Body of pancreas (tissue), 4 donors: ENCODE measurements at regions not wholly inside any gene's neighbourhood (a gene's known extent, or its start where the extent isn't known, plus 50 kb on each side); places are given as distances from the start of the nearest gene placed in this dataset.

Source experiments
- CTCF ChIP-seq, 7 experiments: fragments of 450-650 bp in 4 of 7; fragments of 200-600 bp in 3 of 7; sonication (generic) in 3 of 7; IDR thresholded peaks; one replicate each; pipeline ENCODE4 v1.5.1; 2016 to 2019; ENCODE audit warnings: antibody characterized with exemption in 7 of 7
- POLR2A ChIP-seq, 3 donors: fragments of 450-650 bp; IDR thresholded peaks; one replicate each; pipeline ENCODE4 v1.6.1; 2016; ENCODE audit warnings: antibody characterized with exemption in 3 of 3, mild to moderate bottlenecking in 2 of 3

GRCh38 chr16:87129771-87130170 lies 187.4 kb downstream of the C16orf95 start:
- no peak for TF ChIP-seq CTCF (IDR thresholded peaks at IDR 0.05)
- TF ChIP-seq POLR2A (IDR thresholded peaks at IDR 0.05): no peak
